ENCODE measurements at regions not wholly inside any gene's neighbourhood (a gene's known extent, or its start where the extent isn't known, plus 50 kb on each side); places are given as distances from the start of the nearest gene placed in this dataset.

- TF ChIP-seq PBX3 (CRISPR knock-in tag; IDR thresholded peaks at IDR 0.05; ENCODE audit: borderline replicate concordance) (no peak), U2AF2 (IDR thresholded peaks at IDR 0.05; ENCODE audit: low read depth, low read length) (no peak), NFIB (CRISPR knock-in tag; IDR thresholded peaks at IDR 0.05; ENCODE audit: borderline replicate concordance) (no peak), ZNF225 (CRISPR knock-in tag; IDR thresholded peaks at IDR 0.05) (no peak), PAXIP1 (CRISPR knock-in tag; conservative IDR thresholded peaks at IDR 0.05) (peak; percentile 84; the same call in 1 of the 2 replicates), TOE1 (CRISPR knock-in tag; IDR thresholded peaks at IDR 0.05) (no peak), MAFK (conservative IDR thresholded peaks at IDR 0.05 in 1 of 2, IDR thresholded peaks at IDR 0.05 in 1 of 2; ENCODE audit: low read length in 2 of 2) (no peak), HNF1B (CRISPR knock-in tag; IDR thresholded peaks at IDR 0.05) (peak; percentile 88), ZNF773 (CRISPR knock-in tag; IDR thresholded peaks at IDR 0.05; ENCODE audit: borderline replicate concordance) (no peak), ZNF234 (CRISPR knock-in tag; conservative IDR thresholded peaks at IDR 0.05) (no peak), ZNF296 (CRISPR knock-in tag; conservative IDR thresholded peaks at IDR 0.05) (no peak), ZSCAN25 (CRISPR knock-in tag; IDR thresholded peaks at IDR 0.05) (no peak), ZNF512B (CRISPR knock-in tag; IDR thresholded peaks at IDR 0.05; ENCODE audit: borderline replicate concordance) (no peak), SRSF4 (IDR thresholded peaks at IDR 0.05; ENCODE audit: low read depth, low read length, poor library complexity, severe bottlenecking) (no peak), ZBTB26 (CRISPR knock-in tag; IDR thresholded peaks at IDR 0.05; ENCODE audit: borderline replicate concordance) (no peak), ZFP82 (CRISPR knock-in tag; IDR thresholded peaks at IDR 0.05; ENCODE audit: borderline replicate concordance) (peak; percentile 61; the same call in 1 of the 2 replicates), NFKBIZ (CRISPR knock-in tag; IDR thresholded peaks at IDR 0.05) (no peak), ZNF3 (CRISPR knock-in tag; IDR thresholded peaks at IDR 0.05) (no peak)
Observed at GRCh38 chr15:94844538-94845389, 613.4 kb downstream of the MCTP2 start (continued).
